ENCODE measurements at regions not wholly inside any gene's neighbourhood (a gene's known extent, or its start where the extent isn't known, plus 50 kb on each side); places are given as distances from the start of the nearest gene placed in this dataset.

DNA sequence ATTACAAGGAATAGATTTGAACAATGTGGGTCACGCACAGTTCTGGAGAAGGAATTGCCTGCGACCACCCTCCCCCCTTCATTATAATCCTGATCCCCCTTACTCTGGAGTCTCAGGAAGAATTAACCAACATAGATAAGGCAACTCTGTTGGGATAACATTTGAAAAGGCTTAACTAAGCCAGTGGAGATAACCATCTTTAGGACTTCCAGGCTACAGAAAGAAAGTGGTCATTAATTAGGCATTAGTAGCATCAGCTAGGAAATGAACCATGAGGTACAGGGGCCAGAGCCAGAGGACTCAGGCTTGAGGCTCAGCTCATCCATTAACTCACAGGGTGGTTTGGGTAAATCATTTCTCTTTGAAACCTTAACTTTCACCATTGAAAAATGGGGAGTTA lies 720.0 kb upstream of the API5 start:
- Histone ChIP-seq H3K9ac (ENCODE audit: low read length) (no peak overlapping the region), H3K4me2 (ENCODE audit: low read length) (no peak overlapping the region), H2AFZ (ENCODE audit: low read depth, low read length) (no peak overlapping the region), H3K27ac (ENCODE audit: low read length) (no peak overlapping the region), H3K4me3 (ENCODE audit: low read length) (no peak overlapping the region), H3F3A (ENCODE audit: insufficient read depth, low read length, poor library complexity, severe bottlenecking) (no peaks in the 10 kb centered on the region), H3K9me2 (ENCODE audit: insufficient read depth, low read length) (no peaks in the 10 kb centered on the region), H3K9me3 (ENCODE audit: low read length) (no peaks in the 10 kb centered on the region), H3K27me3 (ENCODE audit: insufficient read depth, low read depth, low read length) (no peaks in the 10 kb centered on the region), H3K79me2 (replicated peaks; ENCODE audit: insufficient read depth, low read length) (no peaks in the 10 kb centered on the region), H3K36me3 (ENCODE audit: insufficient read depth, low read length) (no peaks in the 10 kb centered on the region), H4K20me1 (ENCODE audit: insufficient read depth) (no peaks in the 10 kb centered on the region)
- TF ChIP-seq SMC3 (conservative IDR thresholded peaks at IDR 0.05; ENCODE audit: poor library complexity) (no peak), RAD21 (conservative IDR thresholded peaks at IDR 0.05) (no peak), TAF1 (IDR thresholded peaks at IDR 0.05; ENCODE audit: low read depth) (no peak), MXI1 (conservative IDR thresholded peaks at IDR 0.05; ENCODE audit: poor library complexity, severe bottlenecking) (no peak), POLR2AphosphoS5 (IDR thresholded peaks at IDR 0.05) (no peak), EP300 (conservative IDR thresholded peaks at IDR 0.05; ENCODE audit: poor library complexity, severe bottlenecking) (no peak), EZH2 (IDR thresholded peaks at IDR 0.05; ENCODE audit: borderline replicate concordance, insufficient read depth, low read length, poor library complexity, severe bottlenecking) (no peak)
- TF ChIP-seq, protein P1, sequence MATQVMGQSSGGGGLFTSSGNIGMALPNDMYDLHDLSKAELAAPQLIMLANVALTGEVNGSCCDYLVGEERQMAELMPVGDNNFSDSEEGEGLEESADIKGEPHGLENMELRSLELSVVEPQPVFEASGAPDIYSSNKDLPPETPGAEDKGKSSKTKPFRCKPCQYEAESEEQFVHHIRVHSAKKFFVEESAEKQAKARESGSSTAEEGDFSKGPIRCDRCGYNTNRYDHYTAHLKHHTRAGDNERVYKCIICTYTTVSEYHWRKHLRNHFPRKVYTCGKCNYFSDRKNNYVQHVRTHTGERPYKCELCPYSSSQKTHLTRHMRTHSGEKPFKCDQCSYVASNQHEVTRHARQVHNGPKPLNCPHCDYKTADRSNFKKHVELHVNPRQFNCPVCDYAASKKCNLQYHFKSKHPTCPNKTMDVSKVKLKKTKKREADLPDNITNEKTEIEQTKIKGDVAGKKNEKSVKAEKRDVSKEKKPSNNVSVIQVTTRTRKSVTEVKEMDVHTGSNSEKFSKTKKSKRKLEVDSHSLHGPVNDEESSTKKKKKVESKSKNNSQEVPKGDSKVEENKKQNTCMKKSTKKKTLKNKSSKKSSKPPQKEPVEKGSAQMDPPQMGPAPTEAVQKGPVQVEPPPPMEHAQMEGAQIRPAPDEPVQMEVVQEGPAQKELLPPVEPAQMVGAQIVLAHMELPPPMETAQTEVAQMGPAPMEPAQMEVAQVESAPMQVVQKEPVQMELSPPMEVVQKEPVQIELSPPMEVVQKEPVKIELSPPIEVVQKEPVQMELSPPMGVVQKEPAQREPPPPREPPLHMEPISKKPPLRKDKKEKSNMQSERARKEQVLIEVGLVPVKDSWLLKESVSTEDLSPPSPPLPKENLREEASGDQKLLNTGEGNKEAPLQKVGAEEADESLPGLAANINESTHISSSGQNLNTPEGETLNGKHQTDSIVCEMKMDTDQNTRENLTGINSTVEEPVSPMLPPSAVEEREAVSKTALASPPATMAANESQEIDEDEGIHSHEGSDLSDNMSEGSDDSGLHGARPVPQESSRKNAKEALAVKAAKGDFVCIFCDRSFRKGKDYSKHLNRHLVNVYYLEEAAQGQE (IDR thresholded peaks at IDR 0.05; ENCODE audit: borderline replicate concordance), result no peak
- TF ChIP-seq, protein P2, sequence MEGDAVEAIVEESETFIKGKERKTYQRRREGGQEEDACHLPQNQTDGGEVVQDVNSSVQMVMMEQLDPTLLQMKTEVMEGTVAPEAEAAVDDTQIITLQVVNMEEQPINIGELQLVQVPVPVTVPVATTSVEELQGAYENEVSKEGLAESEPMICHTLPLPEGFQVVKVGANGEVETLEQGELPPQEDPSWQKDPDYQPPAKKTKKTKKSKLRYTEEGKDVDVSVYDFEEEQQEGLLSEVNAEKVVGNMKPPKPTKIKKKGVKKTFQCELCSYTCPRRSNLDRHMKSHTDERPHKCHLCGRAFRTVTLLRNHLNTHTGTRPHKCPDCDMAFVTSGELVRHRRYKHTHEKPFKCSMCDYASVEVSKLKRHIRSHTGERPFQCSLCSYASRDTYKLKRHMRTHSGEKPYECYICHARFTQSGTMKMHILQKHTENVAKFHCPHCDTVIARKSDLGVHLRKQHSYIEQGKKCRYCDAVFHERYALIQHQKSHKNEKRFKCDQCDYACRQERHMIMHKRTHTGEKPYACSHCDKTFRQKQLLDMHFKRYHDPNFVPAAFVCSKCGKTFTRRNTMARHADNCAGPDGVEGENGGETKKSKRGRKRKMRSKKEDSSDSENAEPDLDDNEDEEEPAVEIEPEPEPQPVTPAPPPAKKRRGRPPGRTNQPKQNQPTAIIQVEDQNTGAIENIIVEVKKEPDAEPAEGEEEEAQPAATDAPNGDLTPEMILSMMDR (IDR thresholded peaks at IDR 0.05; ENCODE audit: poor library complexity, severe bottlenecking), result no peak

DNA sequence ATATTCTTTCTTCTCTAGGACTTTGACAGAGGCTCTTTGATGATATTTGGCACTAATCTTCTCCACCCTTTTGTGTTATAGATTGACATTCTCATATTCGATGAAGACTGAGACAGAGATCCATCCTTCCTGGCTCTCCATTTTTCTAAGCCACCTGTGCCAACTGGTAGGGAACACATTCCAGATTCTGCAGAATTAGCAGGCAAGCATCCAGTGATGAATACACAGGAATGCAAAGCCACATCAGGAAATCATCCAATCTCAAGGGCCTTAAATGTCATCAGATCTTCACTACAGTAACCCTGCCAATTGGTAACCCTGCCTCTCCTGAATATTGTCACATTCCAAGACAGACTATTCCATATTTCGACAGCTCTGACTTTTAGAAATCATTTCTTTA lies 718.4 kb upstream of the API5 start:
- Histone ChIP-seq H3K4me3 (ENCODE audit: low read length) (no peak overlapping the region), H4K20me1 (ENCODE audit: insufficient read depth) (no peaks in the 10 kb centered on the region), H3K9me3 (ENCODE audit: low read length) (no peaks in the 10 kb centered on the region), H3K79me2 (replicated peaks; ENCODE audit: insufficient read depth, low read length) (no peaks in the 10 kb centered on the region), H3F3A (ENCODE audit: insufficient read depth, low read length, poor library complexity, severe bottlenecking) (no peaks in the 10 kb centered on the region), H3K9me2 (ENCODE audit: insufficient read depth, low read length) (no peaks in the 10 kb centered on the region), H3K27me3 (ENCODE audit: insufficient read depth, low read depth, low read length) (no peaks in the 10 kb centered on the region), H3K27ac (ENCODE audit: low read length) (no peak overlapping the region), H2AFZ (ENCODE audit: low read depth, low read length) (no peak overlapping the region), H3K4me2 (ENCODE audit: low read length) (no peak overlapping the region), H3K36me3 (ENCODE audit: insufficient read depth, low read length) (no peaks in the 10 kb centered on the region), H3K9ac (ENCODE audit: low read length) (no peak overlapping the region)
- no peak for TF ChIP-seq MXI1 (conservative IDR thresholded peaks at IDR 0.05; ENCODE audit: poor library complexity, severe bottlenecking)
- TF ChIP-seq EP300 (conservative IDR thresholded peaks at IDR 0.05; ENCODE audit: poor library complexity, severe bottlenecking), result no peak
- TF ChIP-seq TAF1 (IDR thresholded peaks at IDR 0.05; ENCODE audit: low read depth), result no peak
- no peak for TF ChIP-seq SMC3 (conservative IDR thresholded peaks at IDR 0.05; ENCODE audit: poor library complexity)
- no peak for TF ChIP-seq RAD21 (conservative IDR thresholded peaks at IDR 0.05)
- TF ChIP-seq EZH2 (IDR thresholded peaks at IDR 0.05; ENCODE audit: borderline replicate concordance, insufficient read depth, low read length, poor library complexity, severe bottlenecking), result no peak
- TF ChIP-seq, protein P2 (IDR thresholded peaks at IDR 0.05; ENCODE audit: poor library complexity, severe bottlenecking), result no peak
- TF ChIP-seq, protein P1 (IDR thresholded peaks at IDR 0.05; ENCODE audit: borderline replicate concordance), result no peak
- TF ChIP-seq POLR2AphosphoS5 (IDR thresholded peaks at IDR 0.05), result no peak
